Suprapubic skin (tissue), 3 donors: ENCODE measurements at regions not wholly inside any gene's neighbourhood (a gene's known extent, or its start where the extent isn't known, plus 50 kb on each side); places are given as distances from the start of the nearest gene placed in this dataset.

Experiments used
- POLR2A ChIP-seq, 2 donors: fragments of 450-650 bp; IDR thresholded peaks; one replicate each; pipeline ENCODE4 v1.6.1; 2017; ENCODE audit warnings: antibody characterized with exemption in 2 of 2, mild to moderate bottlenecking in 2 of 2, moderate library complexity in 2 of 2
- TF ChIP-seq, protein P1 (sequence below), 2 donors: fragments of 200-600 bp in 1 of 2; fragments of 450-650 bp in 1 of 2; sonication (generic) in 1 of 2; IDR thresholded peaks; one replicate each; pipeline ENCODE4 v1.5.1; 2016 to 2019; ENCODE audit warnings: antibody characterized with exemption in 2 of 2, mild to moderate bottlenecking in 1 of 2, moderate library complexity in 1 of 2

GRCh38 chr7:26500749-26501352 lies 209.2 kb downstream of the SNX10 start:
- TF ChIP-seq POLR2A (IDR thresholded peaks at IDR 0.05), result no peak
- TF ChIP-seq, protein P1, sequence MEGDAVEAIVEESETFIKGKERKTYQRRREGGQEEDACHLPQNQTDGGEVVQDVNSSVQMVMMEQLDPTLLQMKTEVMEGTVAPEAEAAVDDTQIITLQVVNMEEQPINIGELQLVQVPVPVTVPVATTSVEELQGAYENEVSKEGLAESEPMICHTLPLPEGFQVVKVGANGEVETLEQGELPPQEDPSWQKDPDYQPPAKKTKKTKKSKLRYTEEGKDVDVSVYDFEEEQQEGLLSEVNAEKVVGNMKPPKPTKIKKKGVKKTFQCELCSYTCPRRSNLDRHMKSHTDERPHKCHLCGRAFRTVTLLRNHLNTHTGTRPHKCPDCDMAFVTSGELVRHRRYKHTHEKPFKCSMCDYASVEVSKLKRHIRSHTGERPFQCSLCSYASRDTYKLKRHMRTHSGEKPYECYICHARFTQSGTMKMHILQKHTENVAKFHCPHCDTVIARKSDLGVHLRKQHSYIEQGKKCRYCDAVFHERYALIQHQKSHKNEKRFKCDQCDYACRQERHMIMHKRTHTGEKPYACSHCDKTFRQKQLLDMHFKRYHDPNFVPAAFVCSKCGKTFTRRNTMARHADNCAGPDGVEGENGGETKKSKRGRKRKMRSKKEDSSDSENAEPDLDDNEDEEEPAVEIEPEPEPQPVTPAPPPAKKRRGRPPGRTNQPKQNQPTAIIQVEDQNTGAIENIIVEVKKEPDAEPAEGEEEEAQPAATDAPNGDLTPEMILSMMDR (IDR thresholded peaks at IDR 0.05), result peak in 1 of 2 donors; percentile 30
